CD14-positive monocyte (primary cell): ENCODE measurements at regions not wholly inside any gene's neighbourhood (a gene's known extent, or its start where the extent isn't known, plus 50 kb on each side); places are given as distances from the start of the nearest gene placed in this dataset.
A peak's percentile ranks its signal among the peaks of the same experiment; 100 is the strongest.

Experiments
- DNase-seq, 3 donors: peaks; one replicate each; pipeline ENCODE4 v3.0.0-alpha.2; 2011 to 2022
- H2AFZ ChIP-seq: 2 replicates; pipeline ENCODE4 v1.6.0; 2012; ENCODE audit warnings: mild to moderate bottlenecking, low read depth, low read length, inconsistent platforms; ENCODE audit not compliant: insufficient read depth, poor library complexity, severe bottlenecking
- H3K27ac ChIP-seq, 2 donors: 1 replicate in 1 of 2; 2 replicates in 1 of 2; pipeline ENCODE4 v1.5.1; 2012 to 2013; ENCODE audit warnings: low read length in 2 of 2, control low read depth in 1 of 2, inconsistent platforms in 1 of 2, low read depth in 1 of 2, mild to moderate bottlenecking in 1 of 2
- H3K27me3 ChIP-seq, 2 donors: one replicate each; pipeline versions ENCODE4 v1.6.0 to v1.6.1; 2011 to 2013; ENCODE audit warnings: low read length in 2 of 2; ENCODE audit not compliant: control insufficient read depth in 2 of 2, insufficient read depth in 2 of 2
- H3K36me3 ChIP-seq, 2 donors: replicated peaks in 1 of 2; 1 replicate in 1 of 2; 2 replicates in 1 of 2; pipeline versions ENCODE4 v1.5.1 to v1.6.1; 2012 to 2013; ENCODE audit warnings: low read length in 2 of 2, control low read depth in 1 of 2, inconsistent platforms in 1 of 2, mild to moderate bottlenecking in 1 of 2; ENCODE audit not compliant: insufficient read depth in 2 of 2, control insufficient read depth in 1 of 2
- H3K4me1 ChIP-seq, 2 donors: 1 replicate in 1 of 2; 2 replicates in 1 of 2; pipeline versions ENCODE4 v1.5.1 to v1.6.1; 2012 to 2013; ENCODE audit warnings: low read length in 2 of 2, control low read depth in 1 of 2, inconsistent platforms in 1 of 2, mild to moderate bottlenecking in 1 of 2, moderate library complexity in 1 of 2; ENCODE audit not compliant: insufficient read depth in 2 of 2, control insufficient read depth in 1 of 2
- H3K4me2 ChIP-seq: replicated peaks from 2 replicates; pipeline ENCODE3; 2012; ENCODE audit warnings: low read length, moderate library complexity, mild to moderate bottlenecking; ENCODE audit not compliant: poor library complexity, severe bottlenecking; ENCODE audit errors: extremely low read depth
- H3K4me3 ChIP-seq, 3 experiments: fragments of 200-600 bp in 1 of 3; sonication (generic) in 1 of 3; replicated peaks in 1 of 3; 1 replicate in 2 of 3; 2 replicates in 1 of 3; pipeline ENCODE4 v1.5.1; 2011 to 2013; ENCODE audit warnings: low read length in 3 of 3, mild to moderate bottlenecking in 3 of 3, control low read depth in 2 of 3, low read depth in 2 of 3, inconsistent platforms in 1 of 3, moderate library complexity in 1 of 3
- H3K79me2 ChIP-seq: 2 replicates; pipeline ENCODE4 v1.6.0; 2012; ENCODE audit warnings: mild to moderate bottlenecking, control low read depth, inconsistent platforms, low read length, moderate library complexity; ENCODE audit not compliant: insufficient read depth
- H3K9ac ChIP-seq: 2 replicates; pipeline ENCODE4 v1.6.0; 2017; ENCODE audit warnings: low read length, mild to moderate bottlenecking; ENCODE audit not compliant: insufficient read depth, poor library complexity, severe bottlenecking
- H3K9me3 ChIP-seq, 2 donors: replicated peaks in 1 of 2; 1 replicate in 1 of 2; 2 replicates in 1 of 2; pipeline versions ENCODE4 v1.5.1 to v1.6.1; 2012 to 2013; ENCODE audit warnings: low read length in 2 of 2, control low read depth in 1 of 2; ENCODE audit not compliant: control insufficient read depth in 1 of 2, insufficient read depth in 1 of 2
- H4K20me1 ChIP-seq: 2 replicates; pipeline ENCODE4 v1.6.0; 2012; ENCODE audit warnings: mild to moderate bottlenecking, low read length, control low read depth, moderate library complexity; ENCODE audit not compliant: insufficient read depth
- H3K27ac Mint-ChIP-seq, 7 donors: one replicate each; pipeline ENCODE4 v1.8.0; 2020; ENCODE audit warnings: mild to moderate bottlenecking in 7 of 7, mixed read lengths in 7 of 7, moderate library complexity in 6 of 7, inconsistent platforms in 2 of 7
- H3K27me3 Mint-ChIP-seq, 3 donors: one replicate each; pipeline ENCODE4 v1.8.0; 2021 to 2022; ENCODE audit warnings: low read depth in 3 of 3, mild to moderate bottlenecking in 3 of 3, mixed read lengths in 3 of 3, moderate library complexity in 3 of 3, inconsistent platforms in 1 of 3
- H3K36me3 Mint-ChIP-seq, 2 donors: one replicate each; pipeline ENCODE4 v1.8.0; 2020; ENCODE audit warnings: mixed read lengths in 2 of 2, inconsistent platforms in 1 of 2, mild to moderate bottlenecking in 1 of 2
- H3K4me1 Mint-ChIP-seq: one replicate; pipeline ENCODE4 v1.8.0; 2020; ENCODE audit warnings: mild to moderate bottlenecking, mixed read lengths
- H3K4me3 Mint-ChIP-seq, 2 donors: one replicate each; pipeline ENCODE4 v1.8.0; 2020; ENCODE audit warnings: mild to moderate bottlenecking in 2 of 2, mixed read lengths in 2 of 2, moderate library complexity in 1 of 2
- H3K9me3 Mint-ChIP-seq, 7 donors: one replicate each; pipeline ENCODE4 v1.8.0; 2020 to 2022; ENCODE audit warnings: mixed read lengths in 7 of 7, mild to moderate bottlenecking in 6 of 7, moderate library complexity in 6 of 7, inconsistent platforms in 2 of 7
- WGBS: methylation state at CpG from one replicate; pipeline ENCODE4 v1.1.5; 2013; ENCODE audit warnings: missing lambda C conversion rate; ENCODE audit not compliant: insufficient coverage; 5-methylcytosine and 5-hydroxymethylcytosine counted together
- intact Hi-C, 2 donors: fragments of 100-400 bp; cut with micrococcal nuclease; formaldehyde crosslinking; loops; one replicate each; pipeline versions ENCODE4 v1.15.0 to v1.15.1; 2023
- TF ChIP-seq, protein P1 (sequence below): fragments of 200-600 bp; IDR thresholded peaks from one replicate; pipeline ENCODE4 v1.8.0; 2022; ENCODE audit warnings: antibody characterized with exemption, mild to moderate bottlenecking

DNA sequence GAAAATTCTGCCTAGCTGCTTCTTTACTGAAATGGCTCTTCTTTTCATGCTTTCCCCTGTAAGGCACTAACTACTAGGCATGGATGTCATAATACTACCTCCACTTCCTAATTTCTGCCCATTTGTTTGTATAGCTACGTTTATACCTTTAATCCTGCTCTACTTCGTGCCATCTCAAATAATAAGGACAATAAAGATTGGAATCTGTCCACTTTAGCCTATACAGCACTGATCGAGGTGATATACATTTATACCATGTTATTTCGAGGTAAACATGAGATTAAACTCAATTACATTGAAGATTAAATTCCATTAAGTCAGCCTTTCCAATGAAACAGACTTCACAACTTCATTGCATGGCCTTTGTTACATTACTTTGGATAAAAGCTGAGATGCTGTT, 390.6 kb upstream of the MARCKS start:
- Mint-ChIP-seq H3K36me3 (no peaks in the 10 kb centered on the region), H3K4me1 (peaks cover 29% of the 10 kb centered on the region), H3K27me3 (peaks cover 0 to 4% (median 2%) of the 10 kb centered on the region in 3 donors), H3K9me3 (peaks cover 0 to 2% (median 0%) of the 10 kb centered on the region in 7 donors), H3K4me3 (no peak overlapping the region), H3K27ac (peak overlapping the region in 1 of 7 donors; percentile 4)
- Histone ChIP-seq H2AFZ (no peak overlapping the region), H3K36me3 (no peaks in the 10 kb centered on the region), H3K4me3 (no peak overlapping the region), H4K20me1 (no peaks in the 10 kb centered on the region), H3K79me2 (no peaks in the 10 kb centered on the region), H3K4me1 (peaks cover 33 to 37% of the 10 kb centered on the region in 2 donors), H3K27me3 (no peaks in the 10 kb centered on the region), H3K9ac (no peak overlapping the region), H3K27ac (no peak overlapping the region), H3K4me2 (no peak overlapping the region), H3K9me3 (no peaks in the 10 kb centered on the region)
- intact Hi-C loops = loop anchor here in 1 of 2 donors (10.0 kb wide), 1 partner anchor 168 kb away; no protein-coding TSS in a partner anchor
- WGBS = 50% methylated on average over 2 of the region's 4 CpGs
- DNase-seq = peak in 2 of 3 donors; percentile 29 to 37
- TF ChIP-seq, protein P1, sequence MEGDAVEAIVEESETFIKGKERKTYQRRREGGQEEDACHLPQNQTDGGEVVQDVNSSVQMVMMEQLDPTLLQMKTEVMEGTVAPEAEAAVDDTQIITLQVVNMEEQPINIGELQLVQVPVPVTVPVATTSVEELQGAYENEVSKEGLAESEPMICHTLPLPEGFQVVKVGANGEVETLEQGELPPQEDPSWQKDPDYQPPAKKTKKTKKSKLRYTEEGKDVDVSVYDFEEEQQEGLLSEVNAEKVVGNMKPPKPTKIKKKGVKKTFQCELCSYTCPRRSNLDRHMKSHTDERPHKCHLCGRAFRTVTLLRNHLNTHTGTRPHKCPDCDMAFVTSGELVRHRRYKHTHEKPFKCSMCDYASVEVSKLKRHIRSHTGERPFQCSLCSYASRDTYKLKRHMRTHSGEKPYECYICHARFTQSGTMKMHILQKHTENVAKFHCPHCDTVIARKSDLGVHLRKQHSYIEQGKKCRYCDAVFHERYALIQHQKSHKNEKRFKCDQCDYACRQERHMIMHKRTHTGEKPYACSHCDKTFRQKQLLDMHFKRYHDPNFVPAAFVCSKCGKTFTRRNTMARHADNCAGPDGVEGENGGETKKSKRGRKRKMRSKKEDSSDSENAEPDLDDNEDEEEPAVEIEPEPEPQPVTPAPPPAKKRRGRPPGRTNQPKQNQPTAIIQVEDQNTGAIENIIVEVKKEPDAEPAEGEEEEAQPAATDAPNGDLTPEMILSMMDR = no peak

GRCh38 chr6:113475392-113475791, 381.8 kb upstream of the MARCKS start:
- Histone ChIP-seq H2AFZ (no peak overlapping the region), H3K27me3 (no peaks in the 10 kb centered on the region), H3K27ac (no peak overlapping the region), H3K36me3 (no peaks in the 10 kb centered on the region), H3K4me2 (no peak overlapping the region), H4K20me1 (no peaks in the 10 kb centered on the region), H3K9ac (no peak overlapping the region), H3K4me1 (no peaks in the 10 kb centered on the region), H3K9me3 (no peaks in the 10 kb centered on the region), H3K4me3 (no peak overlapping the region), H3K79me2 (no peaks in the 10 kb centered on the region)
- WGBS = 100% methylated on average over 1 of the region's 1 CpG
- TF ChIP-seq, protein P1 = no peak
- Mint-ChIP-seq H3K4me1 (no peaks in the 10 kb centered on the region), H3K4me3 (no peak overlapping the region), H3K27me3 (peaks cover 0 to 2% (median 0%) of the 10 kb centered on the region in 3 donors), H3K27ac (no peak overlapping the region), H3K9me3 (peaks cover 0 to 8% (median 0%) of the 10 kb centered on the region in 7 donors), H3K36me3 (no peaks in the 10 kb centered on the region)
- DNase-seq = no peak
- intact Hi-C loops = no loop called here
